WTC11 (cell line): ENCODE measurements at regions not wholly inside any gene's neighbourhood (a gene's known extent, or its start where the extent isn't known, plus 50 kb on each side); places are given as distances from the start of the nearest gene placed in this dataset.

Experiments used
- ATAC-seq: fragments of 200-7000 bp; cut with Tn5 transposase; 2 replicates; pipeline ENCODE4 v1.10.0; 2021; ENCODE audit warnings: mild to moderate bottlenecking, moderate library complexity
- CTCF ChIA-PET: fragments of 300-600 bp; sonication (Branson Sonifier 250); formaldehyde crosslinking; loops from one replicate; lab custom pipeline; 2021; ENCODE audit warnings: antibody characterized with exemption; lab: Charles Lee
- POLR2A ChIA-PET: fragments of 350-600 bp; sonication (Branson Sonifier 250); formaldehyde crosslinking; loops from one replicate; lab custom pipeline; 2021; ENCODE audit warnings: antibody characterized with exemption; lab: Charles Lee
- DNase-seq: peaks from one replicate; pipeline ENCODE4 v3.0.0; 2021; ENCODE audit warnings: low spot score
- H3K27ac Mint-ChIP-seq: 2 replicates; pipeline ENCODE4 v1.8.0; 2021; ENCODE audit warnings: mixed read lengths
- H3K27me3 Mint-ChIP-seq: 2 replicates; pipeline ENCODE4 v1.8.0; 2021; ENCODE audit warnings: low read depth, mild to moderate bottlenecking, moderate library complexity, mixed read lengths
- H3K36me3 Mint-ChIP-seq: 2 replicates; pipeline ENCODE4 v1.8.0; 2021; ENCODE audit warnings: mixed read lengths
- H3K4me1 Mint-ChIP-seq: 2 replicates; pipeline ENCODE4 v1.8.0; 2022; ENCODE audit warnings: mixed read lengths
- H3K4me3 Mint-ChIP-seq: 2 replicates; pipeline ENCODE4 v1.8.0; 2021; ENCODE audit warnings: mild to moderate bottlenecking, moderate library complexity, mixed read lengths
- H3K9me3 Mint-ChIP-seq: 2 replicates; pipeline ENCODE4 v1.8.0; 2021; ENCODE audit warnings: mixed read lengths
- ELF4 ChIP-seq: sonication (generic); formaldehyde crosslinking; IDR thresholded peaks from 2 replicates; pipeline ENCODE4 v1.8.1; 2022; ENCODE audit warnings: low read depth, mild to moderate bottlenecking, moderate library complexity, missing genetic modification reagents
- ESRRA ChIP-seq: sonication (generic); formaldehyde crosslinking; IDR thresholded peaks from 2 replicates; pipeline ENCODE4 v1.8.1; 2022; ENCODE audit warnings: mild to moderate bottlenecking, missing genetic modification reagents, borderline replicate concordance
- ETV6 ChIP-seq: sonication (generic); formaldehyde crosslinking; IDR thresholded peaks from 2 replicates; pipeline ENCODE4 v1.8.1; 2022; ENCODE audit warnings: mild to moderate bottlenecking, missing genetic modification reagents
- GABPB1 ChIP-seq: sonication (generic); formaldehyde crosslinking; IDR thresholded peaks from 2 replicates; pipeline ENCODE4 v1.8.1; 2023; ENCODE audit warnings: mild to moderate bottlenecking, missing genetic modification reagents
- JUN ChIP-seq: sonication (generic); formaldehyde crosslinking; IDR thresholded peaks from 2 replicates; pipeline ENCODE4 v1.8.0; 2023; ENCODE audit warnings: mild to moderate bottlenecking, missing genetic modification reagents
- NR1H2 ChIP-seq: sonication (generic); formaldehyde crosslinking; IDR thresholded peaks from 2 replicates; pipeline ENCODE4 v1.9.0; 2021; ENCODE audit warnings: mild to moderate bottlenecking, moderate library complexity, missing genetic modification reagents
- PRRX2 ChIP-seq: fragments of 250-450 bp; sonication (Bioruptor Pico); IDR thresholded peaks from 2 replicates; pipeline ENCODE4 v1.8.0; 2021; ENCODE audit warnings: mild to moderate bottlenecking
- TCF7 ChIP-seq: sonication (generic); formaldehyde crosslinking; IDR thresholded peaks from 2 replicates; pipeline ENCODE4 v1.8.0; 2022; ENCODE audit warnings: mild to moderate bottlenecking, low read depth, missing genetic modification reagents, moderate library complexity
- ZBTB21 ChIP-seq: sonication (generic); formaldehyde crosslinking; IDR thresholded peaks from 2 replicates; pipeline ENCODE4 v1.8.1; 2023; ENCODE audit warnings: mild to moderate bottlenecking, missing genetic modification reagents, borderline replicate concordance
- TF ChIP-seq, protein P1 (sequence below): sonication (generic); formaldehyde crosslinking; IDR thresholded peaks from 2 replicates; pipeline ENCODE4 v1.8.0; 2022; ENCODE audit warnings: mild to moderate bottlenecking, missing genetic modification reagents
- TF ChIP-seq, protein P2 (sequence below): sonication (generic); formaldehyde crosslinking; IDR thresholded peaks from 2 replicates; pipeline ENCODE4 v1.8.1; 2023; ENCODE audit warnings: mild to moderate bottlenecking, missing genetic modification reagents, moderate library complexity
- TF ChIP-seq, protein P3 (sequence below): fragments of 250-450 bp; sonication (Bioruptor Pico); IDR thresholded peaks from 2 replicates; pipeline ENCODE4 v2.1.2; 2022; ENCODE audit warnings: mild to moderate bottlenecking, moderate library complexity
- TF ChIP-seq, protein P4 (sequence below): fragments of 250-450 bp; sonication (Bioruptor Pico); IDR thresholded peaks from 2 replicates; pipeline ENCODE4 v1.9.0; 2021; ENCODE audit warnings: moderate library complexity, mild to moderate bottlenecking, inconsistent platforms, borderline replicate concordance
- TF ChIP-seq, protein P5 (sequence below): fragments of 250-450 bp; sonication (Bioruptor Pico); IDR thresholded peaks from 2 replicates; pipeline ENCODE4 v1.9.0; 2021; ENCODE audit warnings: mild to moderate bottlenecking
- TF ChIP-seq, protein P6 (sequence below): fragments of 250-450 bp; sonication (Bioruptor Pico); conservative IDR thresholded peaks from 2 replicates; pipeline ENCODE4 v1.9.0; 2021; ENCODE audit warnings: mild to moderate bottlenecking
- TF ChIP-seq, protein P7 (sequence below): sonication (generic); formaldehyde crosslinking; IDR thresholded peaks from 2 replicates; pipeline ENCODE4 v1.8.1; 2023; ENCODE audit warnings: mild to moderate bottlenecking, missing genetic modification reagents
- TF ChIP-seq, protein P8 (sequence below): sonication (generic); formaldehyde crosslinking; IDR thresholded peaks from 2 replicates; pipeline ENCODE4 v1.8.1; 2023; ENCODE audit warnings: mild to moderate bottlenecking, missing genetic modification reagents, borderline replicate concordance
- TF ChIP-seq, protein P9 (sequence below): sonication (generic); formaldehyde crosslinking; IDR thresholded peaks from 2 replicates; pipeline ENCODE4 v1.8.0; 2023; ENCODE audit warnings: mild to moderate bottlenecking, missing genetic modification reagents

DNA sequence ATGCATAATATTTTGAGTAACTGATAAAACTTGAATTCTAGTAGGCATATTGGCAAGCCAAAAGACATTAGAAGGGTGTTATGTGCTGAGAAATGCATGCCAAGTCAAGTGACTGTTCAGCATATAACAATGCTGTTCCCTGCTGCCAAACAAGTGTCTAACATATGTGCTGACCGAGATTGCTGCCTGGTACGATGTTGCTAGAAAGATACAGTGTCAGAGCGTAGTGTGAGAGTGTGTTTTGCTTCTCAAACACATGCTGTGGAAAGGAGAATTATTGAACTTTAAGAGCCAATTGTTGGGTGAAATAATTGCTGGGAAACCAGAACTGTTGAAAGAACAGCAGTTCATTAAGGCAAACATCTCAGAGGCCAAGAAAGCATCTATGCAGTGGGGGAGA, 71.3 kb upstream of the GRIA4 start:
- ATAC-seq (no peak), DNase-seq (no peak)
- Mint-ChIP-seq H3K27me3 (no peaks in the 10 kb centered on the region), H3K36me3 (no peaks in the 10 kb centered on the region), H3K4me1 (no peaks in the 10 kb centered on the region), H3K27ac (no peak overlapping the region), H3K9me3 (no peaks in the 10 kb centered on the region), H3K4me3 (no peak overlapping the region)
- no peak for TF ChIP-seq PRRX2 (CRISPR knock-in tag)
- TF ChIP-seq, protein P1, sequence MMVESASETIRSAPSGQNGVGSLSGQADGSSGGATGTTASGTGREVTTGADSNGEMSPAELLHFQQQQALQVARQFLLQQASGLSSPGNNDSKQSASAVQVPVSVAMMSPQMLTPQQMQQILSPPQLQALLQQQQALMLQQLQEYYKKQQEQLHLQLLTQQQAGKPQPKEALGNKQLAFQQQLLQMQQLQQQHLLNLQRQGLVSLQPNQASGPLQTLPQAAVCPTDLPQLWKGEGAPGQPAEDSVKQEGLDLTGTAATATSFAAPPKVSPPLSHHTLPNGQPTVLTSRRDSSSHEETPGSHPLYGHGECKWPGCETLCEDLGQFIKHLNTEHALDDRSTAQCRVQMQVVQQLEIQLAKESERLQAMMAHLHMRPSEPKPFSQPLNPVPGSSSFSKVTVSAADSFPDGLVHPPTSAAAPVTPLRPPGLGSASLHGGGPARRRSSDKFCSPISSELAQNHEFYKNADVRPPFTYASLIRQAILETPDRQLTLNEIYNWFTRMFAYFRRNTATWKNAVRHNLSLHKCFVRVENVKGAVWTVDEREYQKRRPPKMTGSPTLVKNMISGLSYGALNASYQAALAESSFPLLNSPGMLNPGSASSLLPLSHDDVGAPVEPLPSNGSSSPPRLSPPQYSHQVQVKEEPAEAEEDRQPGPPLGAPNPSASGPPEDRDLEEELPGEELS (CRISPR knock-in tag) = no peak
- TF ChIP-seq ETV6 (CRISPR knock-in tag) = no peak
- TF ChIP-seq ESRRA (CRISPR knock-in tag) = no peak
- TF ChIP-seq ZBTB21 (CRISPR knock-in tag) = no peak
- no peak for TF ChIP-seq TCF7 (CRISPR knock-in tag)
- no peak for TF ChIP-seq GABPB1 (CRISPR knock-in tag)
- TF ChIP-seq, protein P2, sequence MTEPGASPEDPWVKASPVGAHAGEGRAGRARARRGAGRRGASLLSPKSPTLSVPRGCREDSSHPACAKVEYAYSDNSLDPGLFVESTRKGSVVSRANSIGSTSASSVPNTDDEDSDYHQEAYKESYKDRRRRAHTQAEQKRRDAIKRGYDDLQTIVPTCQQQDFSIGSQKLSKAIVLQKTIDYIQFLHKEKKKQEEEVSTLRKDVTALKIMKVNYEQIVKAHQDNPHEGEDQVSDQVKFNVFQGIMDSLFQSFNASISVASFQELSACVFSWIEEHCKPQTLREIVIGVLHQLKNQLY (CRISPR knock-in tag) = no peak
- no peak for TF ChIP-seq ELF4 (CRISPR knock-in tag)
- TF ChIP-seq JUN (CRISPR knock-in tag) = no peak
- no peak for TF ChIP-seq NR1H2
- TF ChIP-seq, protein P3, sequence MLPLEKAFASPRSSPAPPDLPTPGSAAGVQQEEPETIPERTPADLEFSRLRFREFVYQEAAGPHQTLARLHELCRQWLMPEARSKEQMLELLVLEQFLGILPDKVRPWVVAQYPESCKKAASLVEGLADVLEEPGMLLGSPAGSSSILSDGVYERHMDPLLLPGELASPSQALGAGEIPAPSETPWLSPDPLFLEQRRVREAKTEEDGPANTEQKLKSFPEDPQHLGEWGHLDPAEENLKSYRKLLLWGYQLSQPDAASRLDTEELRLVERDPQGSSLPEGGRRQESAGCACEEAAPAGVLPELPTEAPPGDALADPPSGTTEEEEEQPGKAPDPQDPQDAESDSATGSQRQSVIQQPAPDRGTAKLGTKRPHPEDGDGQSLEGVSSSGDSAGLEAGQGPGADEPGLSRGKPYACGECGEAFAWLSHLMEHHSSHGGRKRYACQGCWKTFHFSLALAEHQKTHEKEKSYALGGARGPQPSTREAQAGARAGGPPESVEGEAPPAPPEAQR = no peak
- TF ChIP-seq, protein P4, sequence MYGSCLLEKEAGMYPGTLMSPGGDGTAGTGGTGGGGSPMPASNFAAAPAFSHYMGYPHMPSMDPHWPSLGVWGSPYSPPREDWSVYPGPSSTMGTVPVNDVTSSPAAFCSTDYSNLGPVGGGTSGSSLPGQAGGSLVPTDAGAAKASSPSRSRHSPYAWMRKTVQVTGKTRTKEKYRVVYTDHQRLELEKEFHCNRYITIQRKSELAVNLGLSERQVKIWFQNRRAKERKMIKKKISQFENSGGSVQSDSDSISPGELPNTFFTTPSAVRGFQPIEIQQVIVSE (CRISPR knock-in tag) = no peak
- TF ChIP-seq, protein P5, sequence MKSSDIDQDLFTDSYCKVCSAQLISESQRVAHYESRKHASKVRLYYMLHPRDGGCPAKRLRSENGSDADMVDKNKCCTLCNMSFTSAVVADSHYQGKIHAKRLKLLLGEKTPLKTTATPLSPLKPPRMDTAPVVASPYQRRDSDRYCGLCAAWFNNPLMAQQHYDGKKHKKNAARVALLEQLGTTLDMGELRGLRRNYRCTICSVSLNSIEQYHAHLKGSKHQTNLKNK = no peak
- TF ChIP-seq, protein P6, sequence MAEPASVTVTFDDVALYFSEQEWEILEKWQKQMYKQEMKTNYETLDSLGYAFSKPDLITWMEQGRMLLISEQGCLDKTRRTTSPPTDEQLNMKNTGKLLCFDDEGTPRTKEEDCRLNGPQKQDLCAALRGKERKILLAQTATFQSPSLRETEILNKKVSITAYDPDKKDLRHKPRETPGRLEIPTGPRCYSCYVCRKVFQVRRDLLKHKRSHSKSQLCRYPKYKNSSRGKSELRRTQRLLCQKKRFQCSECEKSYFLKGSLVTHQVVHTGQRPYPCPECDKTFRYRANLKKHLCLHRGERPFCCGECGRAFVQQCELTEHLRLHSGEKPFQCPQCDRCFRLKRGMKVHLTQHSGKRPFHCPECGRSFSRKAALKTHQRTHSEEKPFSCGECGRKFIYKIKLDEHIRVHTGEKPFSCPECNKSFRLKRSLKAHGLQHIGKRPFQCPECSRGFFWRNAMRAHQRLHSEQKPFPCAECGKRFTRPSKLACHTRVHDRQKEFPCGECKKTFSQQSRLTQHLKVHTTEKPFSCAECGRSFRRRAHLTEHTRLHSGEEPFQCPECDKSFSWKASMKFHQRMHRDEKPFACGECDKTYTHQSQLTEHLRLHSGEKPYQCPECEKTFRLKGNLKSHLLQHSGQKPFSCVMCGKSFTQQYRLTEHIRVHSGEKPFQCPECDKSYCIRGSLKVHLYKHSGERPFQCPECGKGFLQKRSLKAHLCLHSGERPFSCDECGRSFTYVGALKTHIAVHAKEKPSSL (CRISPR knock-in tag) = no peak
- CTCF ChIA-PET = no interaction called here
- POLR2A ChIA-PET = no interaction called here

DNA sequence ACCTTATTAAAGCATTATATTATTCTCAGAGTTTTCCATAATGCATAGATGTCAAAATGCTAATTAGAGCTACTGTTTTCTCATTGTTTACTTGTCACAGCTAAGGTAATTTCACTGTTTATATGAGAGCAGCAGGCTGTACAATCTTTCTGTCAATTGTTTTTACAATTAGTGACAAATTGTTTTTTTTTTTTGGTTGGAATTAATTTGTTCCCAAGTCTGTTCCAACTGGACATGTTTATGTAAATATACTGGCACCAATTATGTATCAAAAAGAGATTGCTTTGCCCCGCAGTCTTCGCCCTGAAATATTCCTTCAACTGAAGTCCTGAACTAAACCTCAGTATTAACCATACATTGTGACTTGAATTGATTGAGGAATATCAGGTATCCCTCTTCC, 72.3 kb upstream of the GRIA4 start:
- H3K4me3 Mint-ChIP-seq = no peak overlapping the region
- ATAC-seq (no peak), DNase-seq (no peak)
- H3K36me3 Mint-ChIP-seq = no peaks in the 10 kb centered on the region
- CTCF ChIA-PET = no interaction called here
- no peaks in the 10 kb centered on the region for H3K9me3 Mint-ChIP-seq
- POLR2A ChIA-PET = no interaction called here
- no peaks in the 10 kb centered on the region for H3K4me1 Mint-ChIP-seq
- no peaks in the 10 kb centered on the region for H3K27me3 Mint-ChIP-seq
- no peak overlapping the region for H3K27ac Mint-ChIP-seq
- no peak for TF ChIP-seq ZBTB21 (CRISPR knock-in tag)
- TF ChIP-seq, protein P4 (CRISPR knock-in tag) = no peak
- TF ChIP-seq, protein P7, sequence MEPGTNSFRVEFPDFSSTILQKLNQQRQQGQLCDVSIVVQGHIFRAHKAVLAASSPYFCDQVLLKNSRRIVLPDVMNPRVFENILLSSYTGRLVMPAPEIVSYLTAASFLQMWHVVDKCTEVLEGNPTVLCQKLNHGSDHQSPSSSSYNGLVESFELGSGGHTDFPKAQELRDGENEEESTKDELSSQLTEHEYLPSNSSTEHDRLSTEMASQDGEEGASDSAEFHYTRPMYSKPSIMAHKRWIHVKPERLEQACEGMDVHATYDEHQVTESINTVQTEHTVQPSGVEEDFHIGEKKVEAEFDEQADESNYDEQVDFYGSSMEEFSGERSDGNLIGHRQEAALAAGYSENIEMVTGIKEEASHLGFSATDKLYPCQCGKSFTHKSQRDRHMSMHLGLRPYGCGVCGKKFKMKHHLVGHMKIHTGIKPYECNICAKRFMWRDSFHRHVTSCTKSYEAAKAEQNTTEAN = no peak
- TF ChIP-seq, protein P8, sequence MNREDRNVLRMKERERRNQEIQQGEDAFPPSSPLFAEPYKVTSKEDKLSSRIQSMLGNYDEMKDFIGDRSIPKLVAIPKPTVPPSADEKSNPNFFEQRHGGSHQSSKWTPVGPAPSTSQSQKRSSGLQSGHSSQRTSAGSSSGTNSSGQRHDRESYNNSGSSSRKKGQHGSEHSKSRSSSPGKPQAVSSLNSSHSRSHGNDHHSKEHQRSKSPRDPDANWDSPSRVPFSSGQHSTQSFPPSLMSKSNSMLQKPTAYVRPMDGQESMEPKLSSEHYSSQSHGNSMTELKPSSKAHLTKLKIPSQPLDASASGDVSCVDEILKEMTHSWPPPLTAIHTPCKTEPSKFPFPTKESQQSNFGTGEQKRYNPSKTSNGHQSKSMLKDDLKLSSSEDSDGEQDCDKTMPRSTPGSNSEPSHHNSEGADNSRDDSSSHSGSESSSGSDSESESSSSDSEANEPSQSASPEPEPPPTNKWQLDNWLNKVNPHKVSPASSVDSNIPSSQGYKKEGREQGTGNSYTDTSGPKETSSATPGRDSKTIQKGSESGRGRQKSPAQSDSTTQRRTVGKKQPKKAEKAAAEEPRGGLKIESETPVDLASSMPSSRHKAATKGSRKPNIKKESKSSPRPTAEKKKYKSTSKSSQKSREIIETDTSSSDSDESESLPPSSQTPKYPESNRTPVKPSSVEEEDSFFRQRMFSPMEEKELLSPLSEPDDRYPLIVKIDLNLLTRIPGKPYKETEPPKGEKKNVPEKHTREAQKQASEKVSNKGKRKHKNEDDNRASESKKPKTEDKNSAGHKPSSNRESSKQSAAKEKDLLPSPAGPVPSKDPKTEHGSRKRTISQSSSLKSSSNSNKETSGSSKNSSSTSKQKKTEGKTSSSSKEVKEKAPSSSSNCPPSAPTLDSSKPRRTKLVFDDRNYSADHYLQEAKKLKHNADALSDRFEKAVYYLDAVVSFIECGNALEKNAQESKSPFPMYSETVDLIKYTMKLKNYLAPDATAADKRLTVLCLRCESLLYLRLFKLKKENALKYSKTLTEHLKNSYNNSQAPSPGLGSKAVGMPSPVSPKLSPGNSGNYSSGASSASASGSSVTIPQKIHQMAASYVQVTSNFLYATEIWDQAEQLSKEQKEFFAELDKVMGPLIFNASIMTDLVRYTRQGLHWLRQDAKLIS (CRISPR knock-in tag) = no peak
- TF ChIP-seq, protein P9, sequence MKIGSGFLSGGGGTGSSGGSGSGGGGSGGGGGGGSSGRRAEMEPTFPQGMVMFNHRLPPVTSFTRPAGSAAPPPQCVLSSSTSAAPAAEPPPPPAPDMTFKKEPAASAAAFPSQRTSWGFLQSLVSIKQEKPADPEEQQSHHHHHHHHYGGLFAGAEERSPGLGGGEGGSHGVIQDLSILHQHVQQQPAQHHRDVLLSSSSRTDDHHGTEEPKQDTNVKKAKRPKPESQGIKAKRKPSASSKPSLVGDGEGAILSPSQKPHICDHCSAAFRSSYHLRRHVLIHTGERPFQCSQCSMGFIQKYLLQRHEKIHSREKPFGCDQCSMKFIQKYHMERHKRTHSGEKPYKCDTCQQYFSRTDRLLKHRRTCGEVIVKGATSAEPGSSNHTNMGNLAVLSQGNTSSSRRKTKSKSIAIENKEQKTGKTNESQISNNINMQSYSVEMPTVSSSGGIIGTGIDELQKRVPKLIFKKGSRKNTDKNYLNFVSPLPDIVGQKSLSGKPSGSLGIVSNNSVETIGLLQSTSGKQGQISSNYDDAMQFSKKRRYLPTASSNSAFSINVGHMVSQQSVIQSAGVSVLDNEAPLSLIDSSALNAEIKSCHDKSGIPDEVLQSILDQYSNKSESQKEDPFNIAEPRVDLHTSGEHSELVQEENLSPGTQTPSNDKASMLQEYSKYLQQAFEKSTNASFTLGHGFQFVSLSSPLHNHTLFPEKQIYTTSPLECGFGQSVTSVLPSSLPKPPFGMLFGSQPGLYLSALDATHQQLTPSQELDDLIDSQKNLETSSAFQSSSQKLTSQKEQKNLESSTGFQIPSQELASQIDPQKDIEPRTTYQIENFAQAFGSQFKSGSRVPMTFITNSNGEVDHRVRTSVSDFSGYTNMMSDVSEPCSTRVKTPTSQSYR = no peak
